ENCODE measurements at regions not wholly inside any gene's neighbourhood (a gene's known extent, or its start where the extent isn't known, plus 50 kb on each side); places are given as distances from the start of the nearest gene placed in this dataset.

DNA sequence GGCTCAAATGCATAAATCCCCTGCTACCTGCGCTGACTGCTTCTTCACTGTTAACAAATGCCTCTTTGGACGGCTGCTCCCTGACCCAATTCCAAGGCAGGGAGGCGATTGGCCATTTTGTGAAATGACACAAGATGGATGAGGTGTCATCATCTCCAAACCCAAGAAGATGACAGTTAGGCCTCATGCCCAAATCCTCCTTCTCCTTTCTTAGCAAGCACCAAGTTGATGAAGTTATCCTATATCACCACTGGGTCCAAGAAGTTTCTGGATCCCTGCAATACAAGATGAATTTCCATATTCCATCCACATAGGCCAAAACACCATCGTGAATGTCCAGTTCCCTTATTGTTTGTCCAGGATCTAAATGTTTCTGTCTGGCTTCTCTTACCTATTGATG is 98.5 kb upstream of the RAB11FIP2 start:
- TF ChIP-seq, protein P1, sequence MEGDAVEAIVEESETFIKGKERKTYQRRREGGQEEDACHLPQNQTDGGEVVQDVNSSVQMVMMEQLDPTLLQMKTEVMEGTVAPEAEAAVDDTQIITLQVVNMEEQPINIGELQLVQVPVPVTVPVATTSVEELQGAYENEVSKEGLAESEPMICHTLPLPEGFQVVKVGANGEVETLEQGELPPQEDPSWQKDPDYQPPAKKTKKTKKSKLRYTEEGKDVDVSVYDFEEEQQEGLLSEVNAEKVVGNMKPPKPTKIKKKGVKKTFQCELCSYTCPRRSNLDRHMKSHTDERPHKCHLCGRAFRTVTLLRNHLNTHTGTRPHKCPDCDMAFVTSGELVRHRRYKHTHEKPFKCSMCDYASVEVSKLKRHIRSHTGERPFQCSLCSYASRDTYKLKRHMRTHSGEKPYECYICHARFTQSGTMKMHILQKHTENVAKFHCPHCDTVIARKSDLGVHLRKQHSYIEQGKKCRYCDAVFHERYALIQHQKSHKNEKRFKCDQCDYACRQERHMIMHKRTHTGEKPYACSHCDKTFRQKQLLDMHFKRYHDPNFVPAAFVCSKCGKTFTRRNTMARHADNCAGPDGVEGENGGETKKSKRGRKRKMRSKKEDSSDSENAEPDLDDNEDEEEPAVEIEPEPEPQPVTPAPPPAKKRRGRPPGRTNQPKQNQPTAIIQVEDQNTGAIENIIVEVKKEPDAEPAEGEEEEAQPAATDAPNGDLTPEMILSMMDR (IDR thresholded peaks at IDR 0.05; ENCODE audit: low read depth, low read length): no peak
- in situ Hi-C loops (cut with HindIII; ENCODE audit: low sequenced_read_pairs): no loop called here
- H3K4me3 ChIP-seq (ENCODE audit: low read depth, low read length): no peak overlapping the region
- no peak for DNase-seq (ENCODE audit: low read depth, low spot score)

GRCh38 chr10:118141471-118141870 is 94.7 kb upstream of the RAB11FIP2 start:
- in situ Hi-C loops (cut with HindIII; ENCODE audit: low sequenced_read_pairs): no loop called here

DNA sequence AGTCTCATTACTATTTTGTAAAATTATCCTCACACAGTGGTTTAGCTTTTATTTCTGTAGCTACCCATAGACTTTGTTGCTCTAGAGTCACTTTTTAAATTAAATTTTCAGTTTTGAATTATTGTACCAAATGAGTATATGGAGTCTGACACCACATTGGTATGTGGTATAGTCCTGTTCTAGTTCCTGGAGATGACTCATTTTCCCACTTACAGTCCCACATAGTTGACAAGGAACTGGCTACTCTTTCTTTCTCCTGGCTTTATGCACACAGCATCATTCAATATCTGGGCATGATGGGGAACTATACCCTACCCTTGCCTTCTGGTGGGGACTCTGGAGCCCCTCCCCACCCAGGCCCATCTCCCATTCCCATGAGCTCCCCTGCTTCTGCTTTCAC is 92.6 kb upstream of the RAB11FIP2 start:
- TF ChIP-seq, protein P1 (IDR thresholded peaks at IDR 0.05; ENCODE audit: low read depth, low read length): no peak
- DNase-seq (ENCODE audit: low read depth, low spot score): no peak
- in situ Hi-C loops (cut with HindIII; ENCODE audit: low sequenced_read_pairs): no loop called here

More at GRCh38 chr10:118141471-118141870, 94.7 kb upstream of the RAB11FIP2 start:
- TF ChIP-seq, protein P1 (IDR thresholded peaks at IDR 0.05; ENCODE audit: low read depth, low read length): no peak
- H3K4me3 ChIP-seq (ENCODE audit: low read depth, low read length): no peak overlapping the region
- no peak for DNase-seq (ENCODE audit: low read depth, low spot score)

DNA sequence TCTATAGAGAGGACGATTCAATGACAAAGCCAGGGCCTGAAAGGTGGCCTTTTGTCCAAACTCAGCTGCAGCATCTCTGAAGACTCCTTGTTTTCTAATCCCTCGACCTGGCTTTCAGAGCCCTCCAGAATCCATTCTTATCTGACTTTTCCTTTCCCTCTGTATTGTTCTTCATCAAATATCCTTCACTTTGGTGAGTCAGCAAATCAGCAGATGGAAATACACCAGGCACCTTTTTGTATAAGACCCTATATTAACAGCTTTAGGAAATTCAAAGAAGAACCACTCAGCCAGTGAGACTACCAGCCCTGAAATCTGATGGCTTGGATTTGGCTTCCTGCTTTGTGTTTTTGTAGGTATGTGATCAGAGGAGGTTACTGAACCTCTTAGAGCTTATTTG is 81.9 kb upstream of the RAB11FIP2 start:
- in situ Hi-C loops (cut with HindIII; ENCODE audit: low sequenced_read_pairs): no loop called here
- TF ChIP-seq, protein P1 (IDR thresholded peaks at IDR 0.05; ENCODE audit: low read depth, low read length): no peak
- H3K4me3 ChIP-seq (ENCODE audit: low read depth, low read length): no peak overlapping the region
- no peak for DNase-seq (ENCODE audit: low read depth, low spot score)

More for the DNA sequence above, 92.6 kb upstream of the RAB11FIP2 start:
- no peak overlapping the region for H3K4me3 ChIP-seq (ENCODE audit: low read depth, low read length)

GRCh38 chr10:118118716-118119115 is 72.0 kb upstream of the RAB11FIP2 start:
- in situ Hi-C loops (cut with HindIII; ENCODE audit: low sequenced_read_pairs): no loop called here
- H3K4me3 ChIP-seq (ENCODE audit: low read depth, low read length): no peak overlapping the region
- TF ChIP-seq, protein P1 (IDR thresholded peaks at IDR 0.05; ENCODE audit: low read depth, low read length): no peak
- no peak for DNase-seq (ENCODE audit: low read depth, low spot score)

DNA sequence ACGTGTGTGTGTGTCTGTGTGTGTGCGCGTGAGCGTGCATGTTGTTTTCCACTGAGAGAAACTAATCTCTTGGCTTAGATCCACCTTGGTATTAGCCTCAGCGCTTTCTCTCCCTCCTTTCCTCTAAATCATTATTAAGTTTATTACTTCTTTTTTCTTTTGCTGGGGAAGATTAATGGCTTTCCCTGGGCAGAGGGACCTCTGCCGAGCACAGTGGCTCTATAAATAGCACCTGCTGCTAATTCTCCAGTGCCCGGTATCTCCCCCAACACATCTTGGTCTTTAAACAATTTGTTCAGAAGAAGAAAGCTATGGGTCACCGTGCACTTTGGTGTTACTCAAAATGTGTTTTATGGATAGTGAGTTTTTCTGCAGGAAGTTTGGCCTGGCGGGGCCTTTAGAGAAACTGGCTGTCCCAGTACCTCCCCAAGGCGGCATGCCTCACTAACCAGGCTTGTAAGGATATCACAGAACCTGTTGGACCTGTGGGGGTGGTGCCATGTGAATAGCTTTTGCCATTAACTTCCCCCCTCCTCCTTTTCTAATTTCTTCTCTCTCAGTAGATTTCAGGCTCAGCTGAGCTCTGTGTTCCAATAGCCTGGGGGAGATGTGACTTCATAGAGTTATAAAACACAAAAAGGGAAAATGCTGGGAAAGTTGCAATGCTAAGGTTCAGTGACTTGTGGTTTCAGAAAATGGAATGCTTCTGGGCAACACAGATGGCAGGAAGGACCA is 70.1 kb upstream of the RAB11FIP2 start:
- DNase-seq (ENCODE audit: low read depth, low spot score): no peak
- TF ChIP-seq, protein P1 (IDR thresholded peaks at IDR 0.05; ENCODE audit: low read depth, low read length): no peak
- in situ Hi-C loops (cut with HindIII; ENCODE audit: low sequenced_read_pairs): no loop called here
- no peak overlapping the region for H3K4me3 ChIP-seq (ENCODE audit: low read depth, low read length)
